Tibial artery (tissue), 4 donors: ENCODE measurements at regions not wholly inside any gene's neighbourhood (a gene's known extent, or its start where the extent isn't known, plus 50 kb on each side); places are given as distances from the start of the nearest gene placed in this dataset.

Source experiments
- DNase-seq, 2 donors: peaks; one replicate each; pipeline ENCODE4 v3.0.0-alpha.2; 2019
- H3K27ac ChIP-seq, 2 donors: fragments of 200-600 bp; sonication (generic) in 1 of 2; 1 replicate in 1 of 2; 2 replicates in 1 of 2; pipeline ENCODE4 v1.5.1; 2018 to 2019; ENCODE audit warnings: mild to moderate bottlenecking in 1 of 2
- H3K27me3 ChIP-seq, 2 donors: fragments of 200-600 bp; sonication (generic) in 1 of 2; one replicate each; pipeline versions ENCODE4 v1.5.1 to v1.6.0; 2016 to 2019
- H3K36me3 ChIP-seq, 3 donors: fragments of 200-600 bp; sonication (generic) in 2 of 3; one replicate each; pipeline ENCODE4 v1.5.1; 2016 to 2019; ENCODE audit warnings: mild to moderate bottlenecking in 2 of 3
- H3K4me1 ChIP-seq, 4 donors: fragments of 200-600 bp; sonication (generic) in 2 of 4; 1 replicate in 3 of 4; 2 replicates in 1 of 4; pipeline ENCODE4 v1.5.1; 2016 to 2019
- H3K4me3 ChIP-seq, 2 donors: fragments of 200-600 bp; sonication (generic) in 1 of 2; 1 replicate in 1 of 2; 2 replicates in 1 of 2; pipeline ENCODE4 v1.5.1; 2018 to 2019; ENCODE audit warnings: mild to moderate bottlenecking in 2 of 2
- H3K9me3 ChIP-seq, 3 donors: fragments of 200-600 bp; sonication (generic) in 1 of 3; one replicate each; pipeline ENCODE4 v1.5.1; 2016 to 2019
- CTCF ChIP-seq, 2 experiments: fragments of 200-600 bp in 1 of 2; fragments of 450-650 bp in 1 of 2; IDR thresholded peaks; one replicate each; pipeline ENCODE4 v1.5.1; 2017 to 2019; ENCODE audit warnings: antibody characterized with exemption in 2 of 2, mild to moderate bottlenecking in 1 of 2, moderate library complexity in 1 of 2
- intact Hi-C: fragments of 100-400 bp; cut with DNase I; formaldehyde crosslinking; loops from one replicate; pipeline ENCODE4 v1.15.0; 2023; ENCODE audit warnings: low total_unique reads

- DNase-seq, result no peak
- TF ChIP-seq CTCF (IDR thresholded peaks at IDR 0.05), result no peak
Measured at GRCh38 chr2:160632084-160632975, 138.7 kb upstream of the RBMS1 start.

GRCh38 chr2:160634436-160634835 lies 140.8 kb upstream of the RBMS1 start:
- H3K4me1 ChIP-seq, result peaks cover 0 to 27% (median 23%) of the 10 kb centered on the region in 4 donors
- TF ChIP-seq CTCF (IDR thresholded peaks at IDR 0.05), result no peak
- H3K36me3 ChIP-seq, result no peaks in the 10 kb centered on the region
- intact Hi-C loops, result no loop called here
- no peak for DNase-seq
- H3K27me3 ChIP-seq, result no peaks in the 10 kb centered on the region
- H3K27ac ChIP-seq, result peak overlapping the region in 1 of 2 donors; percentile 31
- peaks cover 0 to 1% (median 0%) of the 10 kb centered on the region in 3 donors for H3K9me3 ChIP-seq
- no peak overlapping the region for H3K4me3 ChIP-seq

More at GRCh38 chr2:160632084-160632975, 138.7 kb upstream of the RBMS1 start:
- H3K36me3 ChIP-seq, result no peaks in the 10 kb centered on the region
- intact Hi-C loops, result no loop called here
- peak overlapping the region in 1 of 2 donors; percentile 37 for H3K27ac ChIP-seq
- H3K4me1 ChIP-seq, result peaks cover 0 to 27% (median 23%) of the 10 kb centered on the region in 4 donors
- no peaks in the 10 kb centered on the region for H3K27me3 ChIP-seq
- H3K9me3 ChIP-seq, result no peaks in the 10 kb centered on the region
- H3K4me3 ChIP-seq, result no peak overlapping the region

GRCh38 chr2:160635488-160635887 lies 141.9 kb upstream of the RBMS1 start:
- intact Hi-C loops, result no loop called here
- Histone ChIP-seq H3K9me3 (peaks cover 0 to 11% (median 0%) of the 10 kb centered on the region in 3 donors), H3K4me1 (peaks cover 0 to 27% (median 23%) of the 10 kb centered on the region in 4 donors), H3K27me3 (no peaks in the 10 kb centered on the region), H3K4me3 (peak overlapping the region in 1 of 2 donors; percentile 26), H3K27ac (peak overlapping the region; percentile 7 to 31), H3K36me3 (no peaks in the 10 kb centered on the region)
- peak in 1 of 2 donors; percentile 24 for DNase-seq
- no peak for TF ChIP-seq CTCF (IDR thresholded peaks at IDR 0.05)

GRCh38 chr2:160639472-160639871 lies 145.9 kb upstream of the RBMS1 start:
- Histone ChIP-seq H3K9me3 (peaks cover 0 to 11% (median 0%) of the 10 kb centered on the region in 3 donors), H3K4me1 (peaks cover 0 to 14% (median 13%) of the 10 kb centered on the region in 4 donors), H3K27ac (no peak overlapping the region), H3K27me3 (no peaks in the 10 kb centered on the region), H3K36me3 (no peaks in the 10 kb centered on the region), H3K4me3 (no peak overlapping the region)
- TF ChIP-seq CTCF (IDR thresholded peaks at IDR 0.05), result no peak
- DNase-seq, result no peak
- intact Hi-C loops, result no loop called here

GRCh38 chr2:160646684-160647444 lies 153.3 kb upstream of the RBMS1 start:
- Histone ChIP-seq H3K4me3 (no peak overlapping the region), H3K9me3 (no peaks in the 10 kb centered on the region), H3K27me3 (no peaks in the 10 kb centered on the region), H3K36me3 (no peaks in the 10 kb centered on the region), H3K4me1 (peaks cover 0 to 16% (median 4%) of the 10 kb centered on the region in 4 donors), H3K27ac (no peak overlapping the region)
- intact Hi-C loops, result no loop called here
- DNase-seq, result no peak
- TF ChIP-seq CTCF (IDR thresholded peaks at IDR 0.05), result no peak
